Bone marrow (tissue), 2 donors: ENCODE measurements at regions not wholly inside any gene's neighbourhood (a gene's known extent, or its start where the extent isn't known, plus 50 kb on each side); places are given as distances from the start of the nearest gene placed in this dataset.
"Not testable (repeated sequence)": the region's sequence is repeated elsewhere in the genome, so short reads cannot be mapped to it uniquely, and the experiment has no call there.

ENCODE experiments used
- DNase-seq, 2 donors: peaks; one replicate each; lab custom pipeline; 2025; lab: John Stamatoyannopoulos, UW

DNA sequence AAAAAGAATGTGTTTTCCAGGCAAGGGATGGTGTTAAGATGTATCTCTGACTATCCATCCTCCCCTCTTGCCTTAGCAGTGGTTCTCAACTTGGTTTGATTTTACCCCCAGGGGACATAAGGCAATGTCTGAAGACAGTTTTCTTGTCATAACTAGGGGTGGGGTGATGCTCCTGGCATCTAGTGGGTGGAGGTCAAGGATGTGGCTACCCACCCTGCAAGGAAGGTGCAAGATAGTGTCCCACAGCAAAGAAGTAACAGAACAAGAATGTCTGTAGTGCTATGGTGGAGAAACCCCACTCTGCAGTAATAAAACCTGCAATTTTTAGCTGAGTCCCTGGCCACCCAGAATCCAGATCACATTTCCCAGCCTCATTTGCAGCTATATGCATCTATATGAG is 81.2 kb upstream of the TBL1X start:
- no peak for DNase-seq

GRCh38 chrX:9388450-9388849 is 76.4 kb upstream of the TBL1X start:
- no peak for DNase-seq

- no peak for DNase-seq
Observed at GRCh38 chrX:9390121-9390520, 74.7 kb upstream of the TBL1X start.

DNA sequence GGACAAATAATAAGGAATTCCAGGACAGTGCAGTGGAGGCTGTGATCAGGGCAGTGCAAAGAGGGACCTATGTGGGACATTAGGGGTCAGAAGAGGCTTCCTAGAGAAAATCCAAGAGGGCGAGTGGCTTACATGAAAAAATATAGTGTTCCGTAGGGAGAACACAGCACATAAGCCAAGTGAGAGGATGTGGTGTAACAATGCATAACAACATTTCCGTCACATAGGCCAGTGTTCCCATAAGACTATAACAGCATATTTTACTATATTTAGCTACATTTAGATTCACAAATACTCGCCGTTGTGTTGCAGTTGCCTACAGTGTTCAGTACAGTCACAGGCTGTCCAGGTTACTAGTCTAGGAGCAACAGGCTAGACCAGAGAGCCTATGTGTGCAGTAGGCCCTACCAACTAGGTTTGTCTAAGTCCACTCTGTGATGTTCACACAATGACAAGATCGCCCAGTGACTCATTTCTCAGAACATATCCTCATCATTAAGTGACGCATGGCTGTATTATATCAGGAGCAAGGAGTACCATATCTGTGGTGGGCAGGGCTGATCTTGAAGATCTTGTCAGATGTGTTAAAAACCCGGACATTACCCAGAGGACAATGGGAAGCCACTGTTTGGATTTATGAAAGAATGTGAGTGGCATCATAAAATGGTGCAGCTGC is 74.0 kb upstream of the TBL1X start:
- no peak for DNase-seq

DNA sequence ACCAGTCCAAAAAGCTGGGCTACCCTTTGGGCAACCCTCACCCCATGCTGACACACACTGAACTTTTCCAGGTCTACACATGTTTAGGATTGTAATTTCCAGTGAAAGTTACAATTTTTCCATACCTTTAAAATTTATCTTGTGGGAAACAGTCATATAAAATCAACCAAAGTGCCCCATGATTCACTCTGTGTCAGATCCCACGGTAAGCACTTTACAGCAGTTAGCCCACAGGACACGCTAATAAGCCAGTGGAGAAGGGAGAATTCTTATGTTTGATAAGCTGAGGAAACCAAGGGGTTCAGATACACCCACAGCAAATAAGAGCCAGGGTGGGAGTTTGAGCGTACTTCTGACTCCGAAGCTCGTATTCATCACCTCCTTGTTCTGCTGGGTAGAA is 72.4 kb upstream of the TBL1X start:
- DNase-seq = no peak

GRCh38 chrX:9393571-9393970 is 71.3 kb upstream of the TBL1X start:
- DNase-seq = no peak

DNA sequence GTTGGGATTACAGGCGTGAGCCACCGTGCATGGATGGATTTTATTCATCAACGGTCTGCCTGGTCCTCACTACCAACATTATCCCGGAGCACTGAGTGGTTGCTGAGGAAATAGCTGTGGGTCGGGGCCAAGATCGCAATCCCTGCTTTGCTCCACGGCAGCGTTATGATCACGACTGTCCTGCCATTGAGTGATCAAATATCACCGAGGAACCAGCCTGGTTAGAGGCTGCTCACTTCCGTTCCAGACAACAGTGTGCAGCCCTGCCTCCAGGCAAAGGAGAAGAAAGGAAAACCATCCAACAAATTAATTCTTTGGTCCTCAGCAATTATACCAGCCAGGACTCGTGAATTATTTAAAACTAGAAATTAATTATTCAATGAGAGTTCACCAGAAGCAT is 70.6 kb upstream of the TBL1X start:
- no peak for DNase-seq

DNA sequence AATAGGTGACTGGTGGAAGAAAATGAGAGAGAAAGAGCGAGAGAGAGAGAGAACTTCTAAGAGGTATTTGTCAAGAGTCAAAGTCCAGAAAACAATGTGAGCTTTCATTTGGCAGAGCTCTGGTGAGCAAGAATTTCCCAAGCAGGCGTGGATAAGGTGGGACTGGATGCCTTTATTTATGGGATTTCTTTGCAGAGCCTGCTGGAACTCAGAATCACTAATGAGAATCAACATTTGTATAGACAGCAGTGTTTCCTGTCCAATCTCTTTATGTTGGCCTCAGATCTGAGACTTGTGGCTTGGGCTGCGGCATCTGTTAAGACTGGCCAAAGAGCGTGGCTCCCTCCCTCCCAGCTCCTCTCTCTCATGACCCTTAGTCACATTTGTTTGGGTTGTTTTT is 67.9 kb upstream of the TBL1X start:
- no peak for DNase-seq

DNA sequence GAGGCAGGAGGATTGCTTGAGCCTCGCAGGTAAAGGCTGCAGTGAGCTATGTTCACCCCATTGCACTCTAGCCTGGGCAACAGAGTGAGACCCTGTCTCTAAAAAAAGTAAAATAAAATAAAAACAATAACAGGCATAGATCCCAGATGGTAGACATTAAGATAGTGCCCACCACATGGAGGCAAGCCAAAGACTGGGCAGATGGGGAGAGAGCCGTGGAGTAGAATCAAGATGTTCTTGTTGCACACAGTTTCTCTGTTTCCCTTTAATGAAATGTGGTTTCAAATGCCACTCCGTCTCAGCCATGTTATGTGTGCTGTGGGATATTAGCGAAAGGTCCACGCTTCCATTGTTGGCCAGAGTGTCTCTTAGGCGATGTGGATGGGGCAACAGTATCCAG is 63.8 kb upstream of the TBL1X start:
- DNase-seq = no peak

GRCh38 chrX:9403374-9403773 is 61.5 kb upstream of the TBL1X start:
- no peak for DNase-seq

- not testable (repeated sequence) for DNase-seq
Observed at GRCh38 chrX:9405635-9406034, 59.2 kb upstream of the TBL1X start.

DNA sequence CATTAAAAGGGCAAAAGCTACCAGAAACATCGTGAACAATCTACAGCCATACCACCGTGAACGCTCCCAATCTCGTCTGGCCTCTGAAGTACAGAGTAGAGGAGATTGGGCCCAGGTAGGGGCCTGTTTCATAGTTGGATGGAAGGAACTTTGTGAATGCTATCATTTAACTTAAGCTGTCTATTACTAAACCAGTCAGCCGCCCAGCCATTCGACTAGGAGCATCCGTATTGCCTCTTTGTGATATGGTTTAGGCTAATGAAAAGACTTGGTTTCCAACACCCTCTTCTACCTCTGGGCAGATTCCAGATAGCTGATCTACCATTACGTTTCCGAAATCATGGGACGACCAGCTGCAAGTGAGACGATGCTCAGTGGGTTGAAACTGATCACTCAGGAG is 54.0 kb upstream of the TBL1X start:
- DNase-seq = not testable (repeated sequence)

DNA sequence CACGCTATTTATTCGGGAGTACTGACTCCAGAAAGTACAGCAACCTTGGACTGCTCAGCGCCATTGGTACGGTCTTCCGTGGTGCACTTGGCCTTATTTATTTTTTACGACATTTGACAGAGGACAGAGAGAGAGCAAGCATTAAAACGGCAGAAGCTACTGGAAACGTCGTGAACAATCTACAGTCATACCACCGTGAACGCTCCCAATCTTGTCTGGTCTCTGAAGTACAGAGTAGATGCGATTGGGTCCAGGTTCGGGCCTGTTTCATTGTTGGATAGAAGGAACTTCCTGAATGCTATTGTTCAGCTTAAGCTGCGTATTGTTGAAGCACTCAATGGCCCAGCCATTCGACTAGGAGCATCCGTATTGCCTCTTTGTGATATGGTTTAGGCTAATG is 53.2 kb upstream of the TBL1X start:
- DNase-seq = not testable (repeated sequence)

GRCh38 chrX:9414416-9414815 is 50.4 kb upstream of the TBL1X start:
- DNase-seq = no peak
